NT2/D1 (cell line): ENCODE measurements at regions not wholly inside any gene's neighbourhood (a gene's known extent, or its start where the extent isn't known, plus 50 kb on each side); places are given as distances from the start of the nearest gene placed in this dataset.

ENCODE experiments used
- SUZ12 ChIP-seq: IDR thresholded peaks from 2 replicates; pipeline ENCODE4 v1.6.1; 2011; ENCODE audit not compliant: insufficient read length, insufficient read depth; ENCODE audit errors: extremely low read depth
- YY1 ChIP-seq: IDR thresholded peaks from 2 replicates; pipeline ENCODE4 v1.6.1; 2011; ENCODE audit not compliant: insufficient read length, insufficient read depth
- ZNF274 ChIP-seq: IDR thresholded peaks from 2 replicates; pipeline ENCODE4 v1.6.1; 2011; ENCODE audit warnings: mild to moderate bottlenecking, low read depth, low read length

- no peak for TF ChIP-seq ZNF274
- no peak for TF ChIP-seq YY1
- no peak for TF ChIP-seq SUZ12
These were observed 50.4 kb upstream of the NECTIN1 start for GRCh38 chr11:119779195-119780071.
